GM21737 (cell line): ENCODE measurements at regions not wholly inside any gene's neighbourhood (a gene's known extent, or its start where the extent isn't known, plus 50 kb on each side); places are given as distances from the start of the nearest gene placed in this dataset.

Source experiments
- ATAC-seq: cut with Tn5 transposase; IDR thresholded peaks from one replicate; pipeline ENCODE4 v1.9.1; 2021; ENCODE audit warnings: mild to moderate bottlenecking, moderate library complexity; ENCODE audit not compliant: unreplicated experiment

- ATAC-seq = no peak
These were observed 182.3 kb upstream of the LPP start for GRCh38 chr3:187971629-187972028.

GRCh38 chr3:187972454-187972853 is 181.5 kb upstream of the LPP start:
- ATAC-seq = no peak

GRCh38 chr3:187973977-187974870 is 179.7 kb upstream of the LPP start:
- ATAC-seq = no peak

GRCh38 chr3:187974871-187975271 is 179.1 kb upstream of the LPP start:
- ATAC-seq = no peak

GRCh38 chr3:187975561-187976364 is 178.2 kb upstream of the LPP start:
- no peak for ATAC-seq

- ATAC-seq = no peak
These were observed 177.5 kb upstream of the LPP start for GRCh38 chr3:187976365-187976900.

- ATAC-seq = no peak
These were observed 176.3 kb upstream of the LPP start for GRCh38 chr3:187977659-187978058.

- ATAC-seq = no peak
These were observed 175.4 kb upstream of the LPP start for GRCh38 chr3:187978433-187979011.

GRCh38 chr3:187979564-187979963 is 174.4 kb upstream of the LPP start:
- ATAC-seq = no peak

GRCh38 chr3:187980861-187981260 is 173.1 kb upstream of the LPP start:
- no peak for ATAC-seq

- ATAC-seq = no peak
These were observed 171.8 kb upstream of the LPP start for GRCh38 chr3:187982142-187982541.

GRCh38 chr3:187983484-187984124 is 170.4 kb upstream of the LPP start:
- no peak for ATAC-seq

- ATAC-seq = no peak
These were observed 168.3 kb upstream of the LPP start for GRCh38 chr3:187985647-187986046.

- no peak for ATAC-seq
These were observed 167.4 kb upstream of the LPP start for GRCh38 chr3:187986514-187986934.

GRCh38 chr3:187987187-187987586 is 166.8 kb upstream of the LPP start:
- no peak for ATAC-seq

- ATAC-seq = no peak
These were observed 166.0 kb upstream of the LPP start for GRCh38 chr3:187987924-187988323.

- no peak for ATAC-seq
These were observed 164.3 kb upstream of the LPP start for GRCh38 chr3:187989575-187990153.

GRCh38 chr3:187992609-187993008 is 161.3 kb upstream of the LPP start:
- ATAC-seq = no peak

- no peak for ATAC-seq
These were observed 159.5 kb upstream of the LPP start for GRCh38 chr3:187994221-187995042.

- no peak for ATAC-seq
These were observed 158.9 kb upstream of the LPP start for GRCh38 chr3:187995043-187995400.
